Adrenal gland (tissue), 9 donors: ENCODE measurements at regions not wholly inside any gene's neighbourhood (a gene's known extent, or its start where the extent isn't known, plus 50 kb on each side); places are given as distances from the start of the nearest gene placed in this dataset.

ENCODE experiments used
- DNase-seq, 7 donors: peaks; one replicate each; pipeline ENCODE4 v3.0.0-alpha.2; 2019 to 2020
- H3K27ac ChIP-seq, 5 donors: fragments of 200-600 bp; sonication (generic) in 4 of 5; 1 replicate in 3 of 5; 2 replicates in 2 of 5; pipeline versions ENCODE4 v1.5.1 to v1.8.0; 2016 to 2020; ENCODE audit warnings: mild to moderate bottlenecking in 1 of 5
- H3K27me3 ChIP-seq: fragments of 200-600 bp; 2 replicates; pipeline ENCODE4 v1.8.0; 2021
- H3K36me3 ChIP-seq, 2 donors: fragments of 200-600 bp; replicated peaks in 1 of 2; 1 replicate in 1 of 2; 2 replicates in 1 of 2; pipeline versions ENCODE4 v1.5.1 to v1.8.0; 2018 to 2022
- H3K4me1 ChIP-seq, 2 donors: fragments of 200-600 bp; replicated peaks in 1 of 2; 1 replicate in 1 of 2; 2 replicates in 1 of 2; pipeline versions ENCODE4 v1.5.1 to v1.8.0; 2018 to 2021
- H3K4me3 ChIP-seq, 4 donors: fragments of 200-600 bp; sonication (generic) in 3 of 4; one replicate each; pipeline ENCODE4 v1.5.1; 2016 to 2018
- H3K9me3 ChIP-seq, 3 donors: fragments of 200-600 bp; sonication (generic) in 1 of 3; replicated peaks in 1 of 3; 1 replicate in 2 of 3; 2 replicates in 1 of 3; pipeline versions ENCODE4 v1.5.1 to v1.8.0; 2016 to 2021
- CTCF ChIP-seq, 6 experiments: fragments of 450-650 bp in 4 of 6; fragments of 200-600 bp in 2 of 6; sonication (generic) in 1 of 6; IDR thresholded peaks; 1 replicate in 5 of 6; 2 replicates in 1 of 6; pipeline versions ENCODE4 v1.5.1 to v1.8.0; 2016 to 2021; ENCODE audit warnings: antibody characterized with exemption in 6 of 6, mild to moderate bottlenecking in 2 of 6, moderate library complexity in 1 of 6
- POLR2A ChIP-seq, 2 donors: fragments of 450-650 bp; IDR thresholded peaks; one replicate each; pipeline ENCODE4 v1.6.1; 2017; ENCODE audit warnings: antibody characterized with exemption in 2 of 2, mild to moderate bottlenecking in 2 of 2, moderate library complexity in 1 of 2
- WGBS, 4 donors: extraction: QIAGEN DNeasy Blood & Tissue Kit in 2 of 4; methylation state at CpG; one replicate each; pipeline versions ENCODE4 v1.1.5 to v1.1.7; 2013 to 2017; 5-methylcytosine and 5-hydroxymethylcytosine counted together
- intact Hi-C, 2 donors: fragments of 100-400 bp; cut with DNase I; formaldehyde crosslinking; loops; one replicate each; pipeline versions ENCODE4 v1.14.1 to v1.15.0; 2022 to 2023
- donor health status: healthy with polysubstance abuse.
- donor health status: Bipolar disorder and iron deficiency.
- donor health status: DM: yes; HTN: yes; CAD: no.
- donor health status: DM: no; HTN: no; CAD: no.
- donor health status: DM: no; HTN: no; CAD: no.

- Histone ChIP-seq H3K9me3 (no peaks in the 10 kb centered on the region), H3K4me3 (no peak overlapping the region), H3K36me3 (no peaks in the 10 kb centered on the region), H3K27ac (no peak overlapping the region), H3K27me3 (no peaks in the 10 kb centered on the region), H3K4me1 (peaks cover 0 to 3% of the 10 kb centered on the region in 2 donors)
- 71 to 84% (median 80%) methylated on average over 2 of the region's 2 CpGs for WGBS, 4 donors
- intact Hi-C loops, result no loop called here
- DNase-seq, result no peak
- no peak for TF ChIP-seq POLR2A (IDR thresholded peaks at IDR 0.05)
- no peak for TF ChIP-seq CTCF (IDR thresholded peaks at IDR 0.05)
Observed at GRCh38 chr6:81384921-81385320, 367.6 kb downstream of the TENT5A start.

- intact Hi-C loops, result no loop called here
Observed at GRCh38 chr6:81383472-81383871, 369.0 kb downstream of the TENT5A start.

GRCh38 chr6:81382852-81383251 is 369.6 kb downstream of the TENT5A start:
- Histone ChIP-seq H3K4me3 (no peak overlapping the region), H3K36me3 (no peaks in the 10 kb centered on the region), H3K27me3 (no peaks in the 10 kb centered on the region), H3K4me1 (peaks cover 0 to 3% of the 10 kb centered on the region in 2 donors), H3K9me3 (no peaks in the 10 kb centered on the region), H3K27ac (no peak overlapping the region)
- intact Hi-C loops, result no loop called here
- WGBS, 4 donors, result 42 to 46% (median 43%) methylated on average over 4 of the region's 4 CpGs
- no peak for TF ChIP-seq CTCF (IDR thresholded peaks at IDR 0.05)
- no peak for TF ChIP-seq POLR2A (IDR thresholded peaks at IDR 0.05)
- peak in 2 of 7 donors; percentile 4 to 9 for DNase-seq

More at GRCh38 chr6:81383472-81383871, 369.0 kb downstream of the TENT5A start:
- Histone ChIP-seq H3K9me3 (no peaks in the 10 kb centered on the region), H3K27ac (no peak overlapping the region), H3K4me1 (peaks cover 0 to 3% of the 10 kb centered on the region in 2 donors), H3K27me3 (no peaks in the 10 kb centered on the region), H3K4me3 (no peak overlapping the region), H3K36me3 (no peaks in the 10 kb centered on the region)
- 81 to 98% (median 89%) methylated on average over 1 of the region's 1 CpG for WGBS, 4 donors
- DNase-seq, result no peak
- TF ChIP-seq POLR2A (IDR thresholded peaks at IDR 0.05) (no peak), CTCF (IDR thresholded peaks at IDR 0.05) (no peak)

- intact Hi-C loops, result no loop called here
- DNase-seq, result no peak
- Histone ChIP-seq H3K4me3 (no peak overlapping the region), H3K27ac (no peak overlapping the region), H3K4me1 (peaks cover 0 to 3% of the 10 kb centered on the region in 2 donors), H3K27me3 (no peaks in the 10 kb centered on the region), H3K9me3 (no peaks in the 10 kb centered on the region), H3K36me3 (no peaks in the 10 kb centered on the region)
- 89 to 100% (median 99%) methylated on average over 1 of the region's 1 CpG for WGBS, 4 donors
- TF ChIP-seq POLR2A (IDR thresholded peaks at IDR 0.05), result no peak
Observed at GRCh38 chr6:81381382-81381916, 371.0 kb downstream of the TENT5A start.

- intact Hi-C loops, result no loop called here
- no peak for DNase-seq
- no peak overlapping the region for H3K4me3 ChIP-seq
- peaks cover 0 to 3% of the 10 kb centered on the region in 2 donors for H3K4me1 ChIP-seq
- H3K36me3 ChIP-seq, result no peaks in the 10 kb centered on the region
- WGBS, 4 donors, result 90 to 100% (median 92%) methylated on average over 1 of the region's 1 CpG
- no peaks in the 10 kb centered on the region for H3K9me3 ChIP-seq
- H3K27ac ChIP-seq, result no peak overlapping the region
- TF ChIP-seq POLR2A (IDR thresholded peaks at IDR 0.05) (no peak), CTCF (IDR thresholded peaks at IDR 0.05) (no peak)
- no peaks in the 10 kb centered on the region for H3K27me3 ChIP-seq
Observed at GRCh38 chr6:81380718-81381338, 371.7 kb downstream of the TENT5A start.
